Epithelial cell of proximal tubule (primary cell): ENCODE measurements at regions not wholly inside any gene's neighbourhood (a gene's known extent, or its start where the extent isn't known, plus 50 kb on each side); places are given as distances from the start of the nearest gene placed in this dataset.

ENCODE experiments used
- DNase-seq: peaks from one replicate; pipeline ENCODE4 v3.0.0-alpha.2; 2011; ENCODE audit warnings: low read depth
- H3K4me3 ChIP-seq: 2 replicates; pipeline ENCODE4 v1.5.1; 2011; ENCODE audit warnings: low read depth, mild to moderate bottlenecking, low read length
- TF ChIP-seq, protein P1 (sequence below): conservative IDR thresholded peaks from 2 replicates; pipeline ENCODE4 v1.5.1; 2012; ENCODE audit warnings: low read depth, mild to moderate bottlenecking, low read length

DNA sequence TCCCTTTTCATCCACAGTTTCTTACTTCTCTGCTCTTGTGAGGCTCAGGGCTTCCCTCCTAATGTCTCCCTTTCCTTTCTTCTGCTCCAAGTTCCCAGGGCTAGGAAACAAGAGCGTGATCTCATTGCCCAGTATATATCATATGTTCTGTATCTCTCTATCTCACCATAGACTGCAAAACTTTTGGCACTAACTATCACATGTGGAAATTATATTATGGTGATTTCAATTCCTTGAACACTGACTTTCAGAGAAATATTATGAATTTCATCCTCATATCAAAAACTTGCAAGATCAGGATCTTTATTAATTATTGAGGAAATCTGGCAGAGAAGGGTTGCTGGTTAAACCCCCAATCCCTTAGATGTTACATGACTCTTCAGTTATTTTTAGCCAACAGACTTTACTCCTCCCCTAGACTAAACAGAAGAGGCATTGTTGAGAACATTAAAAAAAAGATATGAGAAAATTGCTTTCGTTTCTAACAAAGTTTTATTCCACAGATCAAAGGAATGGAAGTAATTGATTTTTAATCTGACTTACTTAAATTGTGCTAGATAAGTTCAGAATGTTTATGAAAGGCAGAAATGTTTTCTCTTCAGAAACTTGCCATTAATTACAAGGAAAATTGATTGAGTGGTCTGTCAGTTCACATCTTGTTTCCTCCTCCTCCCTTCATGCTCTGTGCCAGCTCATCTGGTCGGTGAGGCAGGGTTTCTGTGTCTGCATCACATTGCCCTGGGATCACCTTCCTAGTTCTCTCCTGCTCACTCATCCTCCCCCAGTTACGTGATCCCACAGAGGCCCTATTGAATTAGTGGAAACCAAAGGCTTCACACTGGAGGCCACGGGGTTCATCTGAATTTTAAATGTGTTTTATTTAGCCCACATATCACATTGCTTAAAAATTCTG, 378.5 kb downstream of the LMO7 start:
- DNase-seq = peak; percentile 25
- TF ChIP-seq, protein P1, sequence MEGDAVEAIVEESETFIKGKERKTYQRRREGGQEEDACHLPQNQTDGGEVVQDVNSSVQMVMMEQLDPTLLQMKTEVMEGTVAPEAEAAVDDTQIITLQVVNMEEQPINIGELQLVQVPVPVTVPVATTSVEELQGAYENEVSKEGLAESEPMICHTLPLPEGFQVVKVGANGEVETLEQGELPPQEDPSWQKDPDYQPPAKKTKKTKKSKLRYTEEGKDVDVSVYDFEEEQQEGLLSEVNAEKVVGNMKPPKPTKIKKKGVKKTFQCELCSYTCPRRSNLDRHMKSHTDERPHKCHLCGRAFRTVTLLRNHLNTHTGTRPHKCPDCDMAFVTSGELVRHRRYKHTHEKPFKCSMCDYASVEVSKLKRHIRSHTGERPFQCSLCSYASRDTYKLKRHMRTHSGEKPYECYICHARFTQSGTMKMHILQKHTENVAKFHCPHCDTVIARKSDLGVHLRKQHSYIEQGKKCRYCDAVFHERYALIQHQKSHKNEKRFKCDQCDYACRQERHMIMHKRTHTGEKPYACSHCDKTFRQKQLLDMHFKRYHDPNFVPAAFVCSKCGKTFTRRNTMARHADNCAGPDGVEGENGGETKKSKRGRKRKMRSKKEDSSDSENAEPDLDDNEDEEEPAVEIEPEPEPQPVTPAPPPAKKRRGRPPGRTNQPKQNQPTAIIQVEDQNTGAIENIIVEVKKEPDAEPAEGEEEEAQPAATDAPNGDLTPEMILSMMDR = no peak
- H3K4me3 ChIP-seq = no peak overlapping the region

DNA sequence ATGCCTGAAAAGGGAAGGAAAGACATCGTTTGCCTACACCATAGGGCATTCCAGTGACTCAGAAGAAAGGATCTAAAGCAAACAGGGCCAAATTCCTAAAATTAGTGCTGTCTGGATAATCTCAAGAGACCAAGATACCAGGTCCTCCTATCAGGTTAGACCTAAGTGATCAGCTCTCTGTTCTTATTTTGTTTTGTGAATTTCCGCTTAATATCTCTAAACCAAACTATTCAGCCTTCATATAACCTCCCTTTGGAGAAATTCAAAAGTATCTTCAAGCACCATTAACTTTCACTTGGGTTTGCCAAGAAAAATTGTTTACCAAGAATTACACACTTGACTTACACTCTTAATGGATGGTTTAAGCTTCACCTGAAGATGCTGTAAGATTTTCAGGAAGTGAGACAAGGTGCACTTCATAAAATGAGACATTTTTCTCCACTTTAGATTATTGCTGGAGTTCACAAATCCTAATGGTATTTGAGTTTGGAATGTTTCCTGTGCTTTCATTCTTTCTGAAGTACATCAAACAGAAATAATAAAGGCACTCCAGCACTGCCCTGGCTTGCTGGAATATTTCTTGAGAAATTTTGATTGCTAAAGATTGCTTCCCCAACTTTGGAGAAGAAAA, 376.1 kb downstream of the LMO7 start:
- TF ChIP-seq, protein P1 = no peak
- no peak overlapping the region for H3K4me3 ChIP-seq
- DNase-seq = peak; percentile 73

DNA sequence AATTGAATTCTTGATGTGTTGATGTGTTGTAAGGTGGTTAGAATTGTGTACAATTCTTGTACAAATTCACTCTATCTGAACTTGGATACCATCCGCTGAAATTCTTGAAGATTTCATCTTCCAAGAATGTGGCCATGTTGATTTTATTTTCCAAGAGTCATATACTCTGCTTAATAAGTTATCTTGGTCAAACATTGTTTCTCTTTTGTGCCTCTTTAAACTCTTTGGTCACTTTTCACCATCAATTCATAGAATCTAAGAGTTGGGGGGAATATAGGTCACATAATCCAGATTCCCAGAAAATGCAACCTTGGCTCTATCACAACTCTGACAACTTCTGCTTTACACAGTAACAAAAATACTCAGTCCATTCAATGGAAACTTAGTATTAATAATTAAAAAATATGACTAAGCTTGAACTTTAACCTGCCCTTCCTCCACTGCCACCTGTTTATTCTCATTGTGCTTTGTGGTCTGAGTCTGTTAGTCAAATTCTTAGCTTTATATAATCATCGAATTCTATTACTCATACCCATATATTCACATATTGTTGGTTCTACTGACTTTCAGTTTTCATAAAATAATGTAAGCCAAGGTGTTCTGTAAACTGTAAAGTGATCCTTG, 373.2 kb downstream of the LMO7 start:
- H3K4me3 ChIP-seq = no peak overlapping the region
- DNase-seq = peak; percentile 31
- TF ChIP-seq, protein P1 = no peak

DNA sequence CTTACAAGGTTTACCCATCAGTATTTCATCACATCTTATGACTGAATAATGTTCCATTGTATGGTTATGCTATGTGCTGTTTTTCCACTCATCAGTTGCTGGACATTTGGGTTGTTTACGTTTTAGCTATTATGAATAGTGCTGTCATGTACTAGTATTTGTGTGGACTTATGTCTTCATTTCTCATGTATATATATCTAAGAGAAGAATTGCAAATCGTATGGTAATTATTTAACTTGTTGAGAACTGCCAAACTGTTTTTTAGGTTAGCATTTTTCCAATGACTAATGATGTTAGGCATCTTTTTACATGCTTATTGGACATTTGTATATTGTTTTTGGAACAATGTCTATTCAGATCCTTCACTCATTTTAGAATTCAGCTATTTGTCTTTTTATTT, 368.3 kb downstream of the LMO7 start:
- TF ChIP-seq, protein P1 = no peak
- no peak overlapping the region for H3K4me3 ChIP-seq
- DNase-seq = no peak

DNA sequence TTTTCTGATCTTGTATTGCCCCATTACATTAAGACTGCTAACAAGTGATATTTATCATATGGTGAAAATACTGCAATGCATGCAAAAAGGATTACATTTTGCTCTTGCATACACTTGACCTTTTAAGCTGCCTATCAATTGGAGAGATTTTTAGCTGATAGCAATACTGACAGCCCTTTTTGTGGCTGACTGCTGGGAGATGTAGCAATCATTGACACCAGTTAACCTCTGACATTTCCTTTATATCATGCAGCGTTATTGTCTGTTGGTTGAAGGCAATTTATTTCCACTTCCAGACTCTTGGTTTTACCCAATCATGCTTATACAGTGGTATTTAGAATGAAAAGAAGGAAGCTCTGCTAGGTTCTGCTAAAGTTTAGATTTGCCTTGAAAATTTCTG, 364.0 kb downstream of the LMO7 start:
- H3K4me3 ChIP-seq = no peak overlapping the region
- TF ChIP-seq, protein P1 = no peak
- no peak for DNase-seq

DNA sequence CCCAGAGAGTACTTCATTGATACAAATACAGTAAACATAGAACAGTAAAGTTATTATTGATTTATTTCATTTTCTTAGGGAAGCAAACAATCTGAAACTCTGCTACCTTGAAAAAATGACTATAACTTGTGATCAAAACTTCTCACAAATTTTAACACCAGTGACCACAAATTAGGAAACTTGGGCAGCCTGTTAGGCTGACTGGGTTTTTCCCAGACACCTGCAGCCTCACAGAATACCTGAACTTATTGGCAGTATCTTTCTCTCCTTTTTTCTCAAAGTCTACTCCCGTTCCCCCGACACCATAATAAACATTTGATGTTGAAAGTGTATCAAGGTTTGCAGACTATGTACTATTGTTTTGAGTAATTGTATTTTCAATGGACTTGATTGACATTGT, 360.5 kb downstream of the LMO7 start:
- H3K4me3 ChIP-seq = no peak overlapping the region
- TF ChIP-seq, protein P1 = no peak
- no peak for DNase-seq
